ENCODE measurements at regions not wholly inside any gene's neighbourhood (a gene's known extent, or its start where the extent isn't known, plus 50 kb on each side); places are given as distances from the start of the nearest gene placed in this dataset.

GRCh38 chr14:97432586-97432985, 635.4 kb downstream of the VRK1 start:
- Histone ChIP-seq H3K4me2 (ENCODE audit: low read depth, low read length) (no peak overlapping the region), H2BK15ac (ENCODE audit: low read depth, low read length) (no peak overlapping the region), H2AK5ac (ENCODE audit: low read depth, low read length) (no peak overlapping the region), H3K9ac (ENCODE audit: low read depth, low read length) (no peak overlapping the region), H3K27me3 (ENCODE audit: control insufficient read depth, insufficient read depth, low read length) (no peaks in the 10 kb centered on the region), H3K79me1 (ENCODE audit: low read depth in 1 of 2, low read length in 2 of 2) (no peaks in the 10 kb centered on the region), H2BK5ac (ENCODE audit: low read depth, low read length, poor library complexity, severe bottlenecking) (no peak overlapping the region), H4K91ac (ENCODE audit: insufficient read depth, low read depth, low read length) (no peak overlapping the region), H3K4me1 (ENCODE audit: control insufficient read depth, insufficient read depth, low read length) (no peaks in the 10 kb centered on the region), H3K56ac (ENCODE audit: extremely low read depth, insufficient read depth, low read length) (no peak overlapping the region), H3K4ac (ENCODE audit: low read depth, low read length) (no peak overlapping the region), H3K9me3 (ENCODE audit: control insufficient read depth, insufficient read depth, low read length) (peaks cover 21% of the 10 kb centered on the region), H3K14ac (replicated peaks; ENCODE audit: low read depth, low read length) (no peak overlapping the region), H2BK120ac (ENCODE audit: low read depth, low read length) (no peak overlapping the region), H3K36me3 (ENCODE audit: control insufficient read depth, insufficient read depth, low read length) (no peaks in the 10 kb centered on the region), H3K4me3 (ENCODE audit: insufficient read depth, low read depth, low read length) (no peak overlapping the region), H2BK20ac (ENCODE audit: low read depth, low read length) (no peak overlapping the region), H3K9me1 (ENCODE audit: insufficient read depth, low read length) (no peaks in the 10 kb centered on the region), H4K20me1 (ENCODE audit: insufficient read depth, low read length) (no peaks in the 10 kb centered on the region), H2AK9ac (replicated peaks; ENCODE audit: low read depth, low read length, poor library complexity) (no peak overlapping the region), H4K5ac (ENCODE audit: low read depth, low read length) (no peak overlapping the region), H3K27ac (ENCODE audit: insufficient read depth, low read length) (no peak overlapping the region), H3K23ac (ENCODE audit: low read depth, low read length) (no peak overlapping the region), H2AFZ (replicated peaks; ENCODE audit: low read length, poor library complexity) (no peak overlapping the region), H4K8ac (ENCODE audit: low read depth in 2 of 2, low read length in 2 of 2) (no peak overlapping the region), H3K18ac (ENCODE audit: low read depth, low read length) (no peak overlapping the region)
- ATAC-seq (ENCODE audit: low read depth) (no peak), DNase-seq (no peak)
- ChIA-PET CTCF (no interaction called here), POLR2A (ENCODE audit: unreplicated experiment) (no interaction called here)
- 17% methylated on average over 1 of the region's 6 CpGs; no CpG with 5 or more reads in 1 of the 2 experiments for WGBS, 2 experiments (ENCODE audit: extremely low coverage in 2 of 2, insufficient read length in 1 of 2)
- intact Hi-C loops (cut with micrococcal nuclease) (no loop called here), dilution Hi-C loops (cut with HindIII; ENCODE audit: low sequenced_read_pairs, unreplicated experiment) (no loop called here), in situ Hi-C loops (cut with MboI; ENCODE audit: low sequenced_read_pairs) (no loop called here)
- TF ChIP-seq NFE2L2 (IDR thresholded peaks at IDR 0.05; ENCODE audit: low read depth, low read length) (no peak), USF2 (IDR thresholded peaks at IDR 0.05; ENCODE audit: low read depth, low read length) (no peak), RFX5 (IDR thresholded peaks at IDR 0.05; ENCODE audit: low read depth, low read length) (no peak), CEBPB (IDR thresholded peaks at IDR 0.05; ENCODE audit: low read depth, low read length) (no peak)
- TF ChIP-seq, protein P1, sequence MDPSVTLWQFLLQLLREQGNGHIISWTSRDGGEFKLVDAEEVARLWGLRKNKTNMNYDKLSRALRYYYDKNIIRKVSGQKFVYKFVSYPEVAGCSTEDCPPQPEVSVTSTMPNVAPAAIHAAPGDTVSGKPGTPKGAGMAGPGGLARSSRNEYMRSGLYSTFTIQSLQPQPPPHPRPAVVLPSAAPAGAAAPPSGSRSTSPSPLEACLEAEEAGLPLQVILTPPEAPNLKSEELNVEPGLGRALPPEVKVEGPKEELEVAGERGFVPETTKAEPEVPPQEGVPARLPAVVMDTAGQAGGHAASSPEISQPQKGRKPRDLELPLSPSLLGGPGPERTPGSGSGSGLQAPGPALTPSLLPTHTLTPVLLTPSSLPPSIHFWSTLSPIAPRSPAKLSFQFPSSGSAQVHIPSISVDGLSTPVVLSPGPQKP (IDR thresholded peaks at IDR 0.05; ENCODE audit: borderline replicate concordance, low read depth, low read length): no peak
- no TSS peak for BruUV-seq (replicated peaks)

Data from IMR-90 (cell line).